OCI-LY1 (cell line): ENCODE measurements at regions not wholly inside any gene's neighbourhood (a gene's known extent, or its start where the extent isn't known, plus 50 kb on each side); places are given as distances from the start of the nearest gene placed in this dataset.

Experiments
- CTCF ChIP-seq: fragments of 200-600 bp; sonication (generic), shearing (Covaris generic); IDR thresholded peaks from 2 replicates; pipeline ENCODE4 v1.5.1; 2017; ENCODE audit warnings: mild to moderate bottlenecking, antibody characterized with exemption, low read length, moderate library complexity, mixed read lengths
- EZH2 ChIP-seq: fragments of 200-600 bp; sonication (generic), shearing (Covaris generic); IDR thresholded peaks from 2 replicates; pipeline ENCODE4 v1.8.0; 2017; ENCODE audit warnings: borderline replicate concordance, mixed run types, mild to moderate bottlenecking, antibody characterized with exemption, low read length, moderate library complexity, mixed read lengths

DNA sequence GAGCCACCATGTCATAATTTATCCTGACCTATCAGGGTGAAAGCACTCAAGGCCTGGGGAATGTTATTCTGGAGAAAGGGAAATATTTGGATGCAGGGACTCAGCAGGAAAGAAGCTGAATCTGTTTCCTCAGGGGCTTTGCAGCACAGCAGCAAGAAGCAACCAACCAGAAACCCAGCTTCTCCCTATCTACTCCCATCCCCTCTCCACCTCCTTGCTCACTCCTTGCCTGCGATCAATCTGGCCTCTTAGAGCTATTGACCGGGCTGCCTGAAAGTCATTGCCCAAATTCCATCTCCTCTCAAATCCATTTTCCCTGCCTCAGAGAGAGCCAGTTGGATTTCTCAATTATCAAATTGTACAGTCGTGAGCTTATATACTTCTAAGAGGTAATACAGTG is 542.0 kb upstream of the TRPC7 start:
- TF ChIP-seq CTCF (no peak), EZH2 (no peak)
